Erythroblast (primary cell): ENCODE measurements at regions not wholly inside any gene's neighbourhood (a gene's known extent, or its start where the extent isn't known, plus 50 kb on each side); places are given as distances from the start of the nearest gene placed in this dataset.
"Not testable (repeated sequence)": the region's sequence is repeated elsewhere in the genome, so short reads cannot be mapped to it uniquely, and the experiment has no call there.

Experiments used
- DNase-seq, 2 experiments: peaks; one replicate each; lab custom pipeline; 2025; lab: John Stamatoyannopoulos, UW
- GATA1 ChIP-seq: IDR thresholded peaks from 2 replicates; pipeline ENCODE4 v1.6.1; 2011; ENCODE audit warnings: low read depth, mild to moderate bottlenecking, control low read depth, low read length, moderate library complexity
- POLR2A ChIP-seq: IDR thresholded peaks from 2 replicates; pipeline ENCODE4 v1.6.1; 2011; ENCODE audit warnings: mild to moderate bottlenecking, low read length

DNA sequence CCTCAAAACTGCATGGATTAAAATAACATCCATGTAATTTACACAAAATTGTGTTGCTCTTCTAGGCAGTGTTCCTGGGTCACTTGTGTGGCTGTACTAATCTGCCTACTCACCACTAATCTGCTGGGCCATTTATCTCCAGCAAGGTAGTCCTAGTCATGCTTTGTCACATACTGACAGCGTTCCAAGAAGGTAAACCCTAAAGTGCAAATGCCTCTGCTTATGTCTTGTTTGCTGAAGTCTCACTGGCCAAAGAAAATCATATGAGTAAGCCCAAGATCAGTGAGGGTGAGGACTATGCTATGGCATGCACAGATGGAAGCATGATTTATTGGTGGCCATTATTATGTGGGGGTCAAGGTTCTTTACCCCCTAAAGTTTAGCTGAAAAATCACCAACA lies 630.2 kb upstream of the LUZP2 start:
- no peak for DNase-seq

DNA sequence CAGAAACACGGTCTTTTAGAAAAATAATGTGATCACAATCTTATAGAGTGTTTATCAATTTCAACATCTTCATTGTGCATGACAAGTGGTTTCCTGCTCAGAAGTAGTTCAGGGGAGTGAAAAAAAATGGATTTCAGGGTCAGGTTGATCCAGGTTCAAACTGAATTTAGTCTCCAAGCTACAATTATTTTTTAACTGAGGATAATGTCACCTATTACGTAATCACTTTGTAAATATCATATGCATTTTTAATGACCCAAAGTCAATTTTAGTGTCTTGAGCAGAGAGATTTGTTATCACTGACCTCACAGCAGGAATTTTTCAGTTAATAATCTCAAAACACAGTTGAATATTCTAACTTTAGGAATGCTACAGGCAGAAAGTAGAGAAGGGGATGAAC lies 627.2 kb upstream of the LUZP2 start:
- DNase-seq: no peak
- no peak for TF ChIP-seq GATA1
- no peak for TF ChIP-seq POLR2A

More for the DNA sequence above, 630.2 kb upstream of the LUZP2 start:
- no peak for TF ChIP-seq GATA1
- TF ChIP-seq POLR2A: no peak

DNA sequence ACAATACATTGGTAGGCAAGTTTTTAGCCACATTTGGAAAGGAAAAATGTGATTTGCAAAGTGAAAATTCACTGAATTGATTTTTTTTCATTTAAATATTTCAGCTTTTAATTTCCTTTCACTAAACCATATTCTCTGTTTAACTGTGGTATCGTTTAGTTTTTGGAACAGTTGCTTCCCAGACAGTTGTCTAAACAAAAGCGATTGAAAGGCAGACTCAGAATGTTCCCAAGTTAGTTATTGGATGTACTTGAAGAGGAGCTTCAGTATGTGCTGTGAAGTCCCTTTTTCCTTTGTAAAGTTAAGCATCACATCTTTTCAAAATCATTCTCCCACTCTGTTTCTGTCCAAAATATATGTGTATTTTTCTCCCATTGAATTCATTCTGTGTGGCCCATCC lies 623.4 kb upstream of the LUZP2 start:
- no peak for DNase-seq

DNA sequence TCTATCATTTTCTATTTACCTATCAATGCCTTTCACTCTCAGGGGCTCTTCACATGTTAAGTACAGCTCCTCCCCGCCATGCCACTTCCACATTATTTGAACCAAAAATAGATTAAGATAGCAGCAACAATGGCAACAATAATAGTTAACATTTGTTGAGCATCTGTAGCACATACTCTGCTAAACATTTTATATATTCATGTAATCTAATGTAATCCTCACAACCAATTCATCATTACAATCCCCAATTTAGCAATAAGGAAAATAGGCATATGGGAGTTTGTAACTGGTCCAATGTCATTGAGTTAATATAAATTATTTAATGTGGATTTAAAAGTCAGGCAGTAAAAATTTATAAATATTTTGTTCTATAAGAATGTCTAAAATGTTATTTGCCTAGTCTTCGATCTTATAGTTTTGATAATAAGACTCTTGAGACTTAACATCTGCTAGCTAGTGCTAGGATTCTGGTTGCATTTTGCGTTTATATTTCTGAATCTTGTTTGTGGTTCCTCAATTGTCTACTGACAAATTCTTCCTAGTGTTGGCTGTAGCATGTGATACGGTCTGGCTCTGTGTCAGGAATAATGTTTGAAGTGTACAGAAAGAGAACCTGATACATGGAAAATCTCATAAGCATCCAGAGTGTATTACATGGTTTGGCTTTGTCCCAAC lies 621.5 kb upstream of the LUZP2 start:
- TF ChIP-seq POLR2A (no peak), GATA1 (no peak)

More for the DNA sequence above, 623.4 kb upstream of the LUZP2 start:
- TF ChIP-seq POLR2A (no peak), GATA1 (no peak)

DNA sequence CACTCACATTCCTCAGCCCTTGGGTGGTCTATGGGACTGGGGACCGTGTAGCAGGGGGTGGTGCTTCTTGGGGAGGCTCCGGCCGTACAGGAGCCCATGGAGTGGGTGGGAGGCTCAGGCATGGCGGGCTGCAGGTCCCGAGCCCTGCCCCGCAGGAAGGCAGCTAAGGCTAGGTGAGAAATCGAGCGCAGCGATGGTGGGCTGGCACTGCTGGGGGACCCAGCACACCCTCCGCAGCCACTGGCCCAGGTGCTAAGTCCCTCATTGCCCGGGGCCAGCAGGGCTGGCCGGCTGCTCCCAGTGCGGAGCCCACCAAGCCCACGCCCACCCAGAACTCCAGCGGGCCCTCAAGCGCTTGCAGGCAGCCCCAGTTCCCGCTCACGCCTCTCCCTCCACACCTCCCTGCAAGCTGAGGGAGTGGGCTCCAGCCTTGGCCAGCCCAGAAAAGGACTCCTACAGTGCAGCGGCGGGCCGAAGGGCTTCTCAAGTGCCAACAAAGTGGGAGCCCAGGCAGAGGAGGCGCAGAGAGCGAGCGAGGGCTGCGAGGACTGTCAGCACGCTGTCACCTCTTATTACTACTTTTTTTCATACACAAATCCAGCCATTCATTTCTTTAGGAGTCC lies 613.3 kb upstream of the LUZP2 start:
- not testable (repeated sequence) for DNase-seq

More for the DNA sequence above, 621.5 kb upstream of the LUZP2 start:
- DNase-seq: no peak

DNA sequence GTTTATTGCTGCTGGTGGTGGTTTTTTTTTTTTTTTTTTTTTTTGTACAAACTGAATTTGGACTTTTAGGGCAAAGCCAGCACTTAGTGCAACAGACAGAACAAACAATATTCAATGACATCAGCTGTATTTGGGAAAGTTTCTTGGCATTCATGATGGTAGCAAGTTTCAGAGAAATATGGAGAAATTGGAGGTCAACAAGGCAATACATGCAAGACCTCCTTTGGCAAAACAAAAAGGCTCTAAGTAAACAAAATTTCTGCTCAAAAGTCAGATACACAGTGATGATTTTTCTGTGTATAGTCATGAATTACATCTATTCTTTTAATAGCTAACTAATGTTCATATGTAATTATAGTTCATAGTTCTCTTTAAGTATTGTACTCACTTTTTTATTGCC lies 612.5 kb upstream of the LUZP2 start:
- TF ChIP-seq GATA1: no peak
- TF ChIP-seq POLR2A: no peak
- no peak for DNase-seq

DNA sequence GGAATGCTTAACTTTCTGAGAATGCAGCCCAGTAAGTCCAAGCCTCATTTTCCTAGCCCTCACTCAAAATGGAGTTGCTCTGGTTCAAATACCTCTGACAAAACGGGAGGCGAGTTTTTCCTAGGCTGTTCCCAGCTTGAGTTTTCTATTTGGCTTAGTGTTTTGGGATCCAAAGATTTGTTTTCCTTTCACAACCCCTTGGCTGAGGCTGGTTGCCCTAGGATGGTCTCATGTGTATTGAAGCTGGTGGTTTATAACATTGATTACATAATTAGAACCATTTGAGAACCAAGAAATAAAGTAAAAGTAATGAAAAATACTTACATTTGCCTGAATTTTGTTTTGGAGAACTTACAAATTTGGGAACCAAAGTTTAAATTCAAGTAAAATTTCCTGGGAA lies 611.1 kb upstream of the LUZP2 start:
- TF ChIP-seq GATA1 (no peak), POLR2A (no peak)
- no peak for DNase-seq

DNA sequence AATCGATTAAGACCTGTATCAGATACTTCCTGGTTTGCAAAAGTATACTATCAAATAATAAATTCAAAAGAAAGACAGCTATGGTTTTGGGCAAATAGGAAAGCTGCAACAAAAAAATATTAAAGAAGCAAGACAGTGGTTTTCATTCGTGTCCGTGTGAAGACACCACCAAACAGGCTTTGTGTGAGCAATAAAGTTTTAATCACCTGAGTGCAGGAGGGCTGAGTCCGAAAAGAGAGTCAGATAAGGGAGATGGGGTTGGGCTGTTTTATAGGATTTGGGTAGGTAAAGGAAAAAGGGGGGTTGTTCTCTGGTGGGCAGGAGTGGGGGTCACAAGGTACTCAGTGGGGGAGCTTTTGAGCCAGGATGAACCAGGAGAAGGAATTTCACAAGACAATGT lies 609.7 kb upstream of the LUZP2 start:
- DNase-seq: not testable (repeated sequence)

DNA sequence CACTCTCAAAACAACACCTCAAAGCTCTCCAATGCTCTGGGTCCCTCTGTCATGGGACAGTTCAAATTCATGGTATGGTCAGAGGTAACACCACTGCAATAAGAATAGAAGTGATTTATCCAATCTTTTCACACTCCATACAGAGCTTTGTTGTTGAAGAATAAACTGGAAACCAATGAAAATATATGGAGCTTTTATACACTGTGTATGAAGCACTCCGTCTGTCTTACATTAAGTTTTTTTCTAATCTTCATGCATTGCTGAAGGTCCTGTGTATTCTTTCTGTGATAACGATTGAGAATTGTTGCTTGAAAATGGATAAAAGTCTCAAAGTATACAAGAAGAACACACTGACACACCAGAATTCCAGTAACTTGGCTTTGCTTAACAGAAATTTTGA lies 603.7 kb upstream of the LUZP2 start:
- DNase-seq: no peak
- TF ChIP-seq GATA1 (no peak), POLR2A (no peak)

DNA sequence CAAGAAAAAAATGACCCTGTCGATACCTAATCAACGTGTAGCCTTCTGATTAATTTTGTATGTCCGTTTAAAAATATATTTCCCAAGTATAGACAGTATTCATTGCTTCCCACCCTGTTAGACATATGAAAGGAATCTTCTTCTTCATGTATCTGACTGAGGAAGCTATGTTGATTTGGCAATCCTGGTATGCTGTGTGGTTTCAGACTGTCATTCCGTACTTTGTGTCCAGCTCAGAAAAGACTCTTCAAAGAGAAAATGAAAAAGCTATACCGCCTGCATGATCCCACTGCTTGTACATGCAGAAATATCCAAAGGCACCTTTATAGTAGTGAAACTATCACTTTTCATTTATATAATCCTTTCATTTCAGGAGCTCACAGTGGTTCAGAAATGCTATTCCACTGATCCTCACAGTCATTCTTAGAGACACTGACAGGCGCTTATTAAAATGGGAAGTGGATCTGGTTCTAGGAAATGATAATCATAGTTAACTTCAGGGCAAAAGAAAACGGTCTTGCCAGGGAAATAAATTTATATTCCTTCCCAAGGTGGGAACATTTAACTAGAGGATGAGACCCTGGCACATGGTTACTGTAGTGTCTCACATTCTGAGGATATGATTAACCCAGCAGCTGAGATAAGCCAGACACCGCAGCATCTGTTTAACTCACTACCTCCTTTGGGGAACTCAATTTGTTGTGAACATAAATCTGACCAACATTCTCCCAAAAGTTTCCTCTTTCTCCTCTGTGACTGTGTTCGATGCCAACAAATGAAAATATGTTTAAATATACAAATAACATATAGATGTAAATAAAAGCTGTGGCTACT lies 599.2 kb upstream of the LUZP2 start:
- no peak for TF ChIP-seq POLR2A
- TF ChIP-seq GATA1: no peak
- DNase-seq: no peak

DNA sequence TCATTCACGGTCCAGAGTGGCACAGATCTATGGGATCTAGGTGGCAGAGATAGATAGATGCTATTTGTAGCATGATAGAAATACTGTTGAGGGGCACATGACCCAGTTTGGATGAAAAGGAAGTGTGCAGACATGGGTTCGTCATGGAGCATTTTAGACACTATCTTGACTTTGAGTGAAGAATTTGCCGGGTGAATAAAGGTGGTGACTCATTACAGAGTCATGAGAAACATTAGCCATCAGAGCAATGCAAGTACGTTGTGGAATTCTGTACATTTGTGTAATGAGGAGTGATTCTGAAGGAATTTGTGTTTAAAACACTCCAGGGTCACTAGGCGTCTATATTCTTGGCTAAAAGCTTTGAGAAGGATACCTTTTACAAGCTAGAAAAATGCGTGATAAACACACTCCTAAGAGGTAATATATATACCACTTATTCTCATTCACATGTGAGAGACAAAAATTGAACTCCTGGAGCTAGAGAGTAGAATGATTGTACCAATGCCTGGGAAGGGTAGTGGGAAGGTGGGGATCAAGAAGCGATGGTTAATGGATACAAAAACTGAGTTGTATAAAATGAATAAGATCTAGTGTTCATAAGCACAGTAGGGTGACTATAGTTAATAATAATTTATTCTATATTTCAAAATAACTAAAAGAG lies 593.7 kb upstream of the LUZP2 start:
- no peak for DNase-seq
- TF ChIP-seq GATA1: no peak
- TF ChIP-seq POLR2A: no peak

DNA sequence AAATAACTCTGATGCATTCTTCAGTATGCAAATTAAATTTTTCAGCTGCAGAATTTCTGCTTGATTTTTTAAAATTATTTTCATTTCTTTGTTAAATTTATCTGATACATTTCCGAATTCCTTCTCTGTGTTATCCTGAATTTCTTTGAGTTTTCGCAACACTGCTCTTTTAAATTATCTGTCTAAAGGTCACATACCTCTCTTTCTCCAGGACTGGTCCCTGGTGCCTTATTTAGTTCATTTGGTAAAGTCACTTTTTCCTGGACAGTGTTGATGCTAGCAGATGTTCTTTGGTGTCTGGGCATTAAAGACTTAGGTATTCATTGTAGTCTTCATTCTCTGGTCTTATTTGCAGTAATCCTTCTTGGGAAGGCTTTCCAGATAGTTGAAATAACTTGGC lies 577.4 kb upstream of the LUZP2 start:
- TF ChIP-seq POLR2A: no peak
- no peak for TF ChIP-seq GATA1

DNA sequence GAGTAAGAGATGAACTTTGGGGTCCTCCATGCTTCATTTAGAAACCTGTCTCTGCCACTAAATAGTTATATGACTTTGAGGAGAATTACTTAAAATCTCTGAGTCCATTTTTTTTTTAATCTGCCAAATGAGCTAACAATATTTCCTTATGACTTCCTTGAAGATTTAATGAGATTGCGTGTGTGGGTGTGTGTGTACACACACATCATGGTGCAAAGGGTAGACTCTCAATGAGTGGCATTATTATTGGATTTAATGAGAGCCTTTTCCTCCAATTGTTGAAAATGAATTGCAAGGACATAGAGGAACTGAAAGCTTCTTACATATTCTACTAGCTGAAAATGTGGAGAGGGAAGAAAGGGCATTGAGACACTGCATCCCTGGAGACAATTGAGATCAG lies 573.5 kb upstream of the LUZP2 start:
- DNase-seq: no peak
- TF ChIP-seq GATA1: no peak
- no peak for TF ChIP-seq POLR2A

More for the DNA sequence above, 577.4 kb upstream of the LUZP2 start:
- DNase-seq: no peak

DNA sequence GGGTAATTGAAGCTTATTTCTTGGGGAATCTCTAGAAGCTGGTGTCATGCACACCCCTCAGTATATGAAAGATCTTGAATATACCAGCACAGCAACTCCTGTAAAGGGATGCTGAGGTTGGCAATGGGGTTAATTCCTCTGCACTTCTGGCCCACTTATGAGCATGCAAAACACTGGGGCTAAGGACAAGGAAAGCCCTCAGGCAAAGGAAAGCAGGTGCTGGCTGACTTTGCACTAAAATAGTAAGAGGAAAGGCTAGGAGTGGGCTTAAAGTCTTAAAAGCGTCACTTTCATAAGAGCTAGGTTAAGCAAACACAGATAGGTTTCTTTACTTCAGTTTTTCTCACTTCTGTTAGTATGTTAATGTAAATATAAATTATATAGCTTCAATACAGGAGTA lies 572.6 kb upstream of the LUZP2 start:
- DNase-seq: no peak
- TF ChIP-seq POLR2A (no peak), GATA1 (no peak)

DNA sequence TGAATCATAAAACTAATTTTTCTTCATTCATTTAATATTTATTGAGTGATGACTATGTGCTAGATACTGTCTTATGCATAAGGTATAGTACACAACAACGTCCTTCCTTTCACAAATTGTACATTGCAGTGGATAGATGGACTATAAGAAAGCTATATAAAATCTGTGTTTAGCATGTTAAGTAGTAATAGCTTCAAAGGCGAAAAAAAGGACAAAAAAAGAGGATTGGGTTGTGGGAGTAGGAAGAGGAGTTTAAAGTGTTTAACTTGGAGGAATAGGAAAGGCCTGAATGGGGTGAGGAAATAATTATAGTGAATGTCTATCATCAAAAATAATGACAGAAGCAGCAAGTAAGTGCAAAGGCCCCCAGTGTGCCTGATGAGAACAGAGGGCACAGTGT lies 565.4 kb upstream of the LUZP2 start:
- TF ChIP-seq GATA1: no peak
- no peak for TF ChIP-seq POLR2A
- DNase-seq: no peak
